ENCODE measurements at regions not wholly inside any gene's neighbourhood (a gene's known extent, or its start where the extent isn't known, plus 50 kb on each side); places are given as distances from the start of the nearest gene placed in this dataset.

DNA sequence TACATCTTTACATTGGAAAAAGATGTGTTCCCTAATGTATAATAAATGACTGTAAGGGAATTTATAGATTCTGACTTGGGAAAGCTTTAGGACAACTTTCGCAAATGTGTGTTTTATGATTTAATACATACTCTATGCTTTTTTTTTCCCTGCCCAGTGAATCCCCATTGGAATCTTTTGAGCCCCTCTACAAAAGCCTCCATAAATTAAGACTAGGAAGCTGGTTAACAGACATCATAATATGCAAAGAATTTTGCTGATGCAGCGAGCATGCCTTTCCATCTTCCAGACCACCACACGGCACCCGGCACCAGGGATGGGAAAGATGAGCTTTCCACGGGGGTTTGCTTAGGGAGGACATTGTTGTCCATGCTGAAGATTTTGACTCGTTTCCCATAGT, 156.1 kb upstream of the IVNS1ABP start:
- 83% methylated on average over 6 of the region's 6 CpGs for WGBS (ENCODE audit: missing lambda C conversion rate)
- Histone ChIP-seq H3K27ac (no peak overlapping the region), H3K4me2 (peak overlapping the region; percentile 52), H3K4me1 (peaks cover 19% of the 10 kb centered on the region), H3K9me3 (no peaks in the 10 kb centered on the region), H3K4me3 (no peak overlapping the region)
- CTCF ChIA-PET, result interaction anchor here (0.5 to 1.0 kb wide), 3 partner anchors 11 to 300 kb away, joined by 3 to 4 read pairs (median 3); no protein-coding TSS in a partner anchor
- TF ChIP-seq FOSL2 (IDR thresholded peaks at IDR 0.05), result no peak
- TF ChIP-seq FOSL2 (CRISPR knock-in tag; IDR thresholded peaks at IDR 0.05), result no peak
- no peak for TF ChIP-seq POLR2AphosphoS2 (conservative IDR thresholded peaks at IDR 0.05; ENCODE audit: low read length)
- TF ChIP-seq, protein P1, sequence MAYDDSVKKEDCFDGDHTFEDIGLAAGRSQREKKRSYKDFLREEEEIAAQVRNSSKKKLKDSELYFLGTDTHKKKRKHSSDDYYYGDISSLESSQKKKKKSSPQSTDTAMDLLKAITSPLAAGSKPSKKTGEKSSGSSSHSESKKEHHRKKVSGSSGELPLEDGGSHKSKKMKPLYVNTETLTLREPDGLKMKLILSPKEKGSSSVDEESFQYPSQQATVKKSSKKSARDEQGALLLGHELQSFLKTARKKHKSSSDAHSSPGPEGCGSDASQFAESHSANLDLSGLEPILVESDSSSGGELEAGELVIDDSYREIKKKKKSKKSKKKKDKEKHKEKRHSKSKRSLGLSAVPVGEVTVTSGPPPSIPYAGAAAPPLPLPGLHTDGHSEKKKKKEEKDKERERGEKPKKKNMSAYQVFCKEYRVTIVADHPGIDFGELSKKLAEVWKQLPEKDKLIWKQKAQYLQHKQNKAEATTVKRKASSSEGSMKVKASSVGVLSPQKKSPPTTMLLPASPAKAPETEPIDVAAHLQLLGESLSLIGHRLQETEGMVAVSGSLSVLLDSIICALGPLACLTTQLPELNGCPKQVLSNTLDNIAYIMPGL (CRISPR knock-in tag; IDR thresholded peaks at IDR 0.05; ENCODE audit: borderline replicate concordance), result no peak
- no peak for TF ChIP-seq HOXB5 (CRISPR knock-in tag; IDR thresholded peaks at IDR 0.05)
- TF ChIP-seq, protein P2, sequence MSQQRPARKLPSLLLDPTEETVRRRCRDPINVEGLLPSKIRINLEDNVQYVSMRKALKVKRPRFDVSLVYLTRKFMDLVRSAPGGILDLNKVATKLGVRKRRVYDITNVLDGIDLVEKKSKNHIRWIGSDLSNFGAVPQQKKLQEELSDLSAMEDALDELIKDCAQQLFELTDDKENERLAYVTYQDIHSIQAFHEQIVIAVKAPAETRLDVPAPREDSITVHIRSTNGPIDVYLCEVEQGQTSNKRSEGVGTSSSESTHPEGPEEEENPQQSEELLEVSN (IDR thresholded peaks at IDR 0.05; ENCODE audit: borderline replicate concordance, low read depth), result no peak
- no peak for TF ChIP-seq KDM1A (IDR thresholded peaks at IDR 0.05; ENCODE audit: low read depth)
- no peak for TF ChIP-seq FOXS1 (CRISPR knock-in tag; IDR thresholded peaks at IDR 0.05)
- TF ChIP-seq, protein P3, sequence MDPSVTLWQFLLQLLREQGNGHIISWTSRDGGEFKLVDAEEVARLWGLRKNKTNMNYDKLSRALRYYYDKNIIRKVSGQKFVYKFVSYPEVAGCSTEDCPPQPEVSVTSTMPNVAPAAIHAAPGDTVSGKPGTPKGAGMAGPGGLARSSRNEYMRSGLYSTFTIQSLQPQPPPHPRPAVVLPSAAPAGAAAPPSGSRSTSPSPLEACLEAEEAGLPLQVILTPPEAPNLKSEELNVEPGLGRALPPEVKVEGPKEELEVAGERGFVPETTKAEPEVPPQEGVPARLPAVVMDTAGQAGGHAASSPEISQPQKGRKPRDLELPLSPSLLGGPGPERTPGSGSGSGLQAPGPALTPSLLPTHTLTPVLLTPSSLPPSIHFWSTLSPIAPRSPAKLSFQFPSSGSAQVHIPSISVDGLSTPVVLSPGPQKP (IDR thresholded peaks at IDR 0.05; ENCODE audit: low read depth, low read length), result no peak
- ATAC-seq (no peak), FAIRE-seq (peak; percentile 39), DNase-seq (ENCODE audit: low read depth in 1 of 2, low spot score in 1 of 2) (no peak)
- POLR2A ChIA-PET, result no interaction called here

DNA sequence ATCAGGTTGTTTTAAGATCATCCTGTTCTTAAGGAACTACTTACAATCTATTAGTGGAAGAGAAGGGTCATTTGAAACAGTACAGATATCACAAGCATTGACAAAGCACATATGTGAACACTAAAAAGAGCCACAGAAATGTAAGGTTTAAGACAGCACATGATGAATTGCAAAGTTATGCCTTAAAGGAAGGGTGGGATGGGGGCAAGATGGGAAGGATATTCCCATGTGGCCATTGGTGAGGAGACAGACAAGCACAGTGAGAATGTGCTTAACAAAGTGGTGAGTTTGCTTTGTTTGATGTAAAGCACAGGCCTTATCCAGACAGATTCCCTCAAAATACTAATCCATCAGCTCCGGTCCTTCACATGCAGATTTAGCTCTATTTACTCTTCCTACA, 151.6 kb upstream of the IVNS1ABP start:
- TF ChIP-seq SMC3 (IDR thresholded peaks at IDR 0.05) (no peak), HOXA7 (CRISPR knock-in tag; IDR thresholded peaks at IDR 0.05) (no peak), TFCP2L1 (CRISPR knock-in tag; IDR thresholded peaks at IDR 0.05) (no peak), MYC (IDR thresholded peaks at IDR 0.05; ENCODE audit: borderline replicate concordance, low read length) (no peak), RCOR1 (IDR thresholded peaks at IDR 0.05; ENCODE audit: low read depth, low read length) (no peak), CBX2 (IDR thresholded peaks at IDR 0.05; ENCODE audit: borderline replicate concordance, low read depth) (no peak), HDAC2 (IDR thresholded peaks at IDR 0.05) (no peak), FOSL2 (IDR thresholded peaks at IDR 0.05) (no peak), FOSL2 (CRISPR knock-in tag; IDR thresholded peaks at IDR 0.05) (no peak), ZFP36 (IDR thresholded peaks at IDR 0.05; ENCODE audit: borderline replicate concordance, partially characterized antibody) (no peak), SREBF2 (IDR thresholded peaks at IDR 0.05) (no peak), EHMT2 (IDR thresholded peaks at IDR 0.05; ENCODE audit: low read depth) (no peak), FOXS1 (CRISPR knock-in tag; IDR thresholded peaks at IDR 0.05) (no peak), POLR2A (IDR thresholded peaks at IDR 0.05; ENCODE audit: low read length) (no peak), BHLHE40 (IDR thresholded peaks at IDR 0.05; ENCODE audit: low read depth, low read length) (no peak), ESRRA (IDR thresholded peaks at IDR 0.05; ENCODE audit: borderline replicate concordance, low read length) (no peak), FOSB (CRISPR knock-in tag; IDR thresholded peaks at IDR 0.05) (no peak)
- TF ChIP-seq, protein P4, sequence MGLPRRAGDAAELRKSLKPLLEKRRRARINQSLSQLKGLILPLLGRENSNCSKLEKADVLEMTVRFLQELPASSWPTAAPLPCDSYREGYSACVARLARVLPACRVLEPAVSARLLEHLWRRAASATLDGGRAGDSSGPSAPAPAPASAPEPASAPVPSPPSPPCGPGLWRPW (IDR thresholded peaks at IDR 0.05), result no peak
- TF ChIP-seq, protein P1 (CRISPR knock-in tag; IDR thresholded peaks at IDR 0.05; ENCODE audit: borderline replicate concordance), result no peak
- TF ChIP-seq, protein P5, sequence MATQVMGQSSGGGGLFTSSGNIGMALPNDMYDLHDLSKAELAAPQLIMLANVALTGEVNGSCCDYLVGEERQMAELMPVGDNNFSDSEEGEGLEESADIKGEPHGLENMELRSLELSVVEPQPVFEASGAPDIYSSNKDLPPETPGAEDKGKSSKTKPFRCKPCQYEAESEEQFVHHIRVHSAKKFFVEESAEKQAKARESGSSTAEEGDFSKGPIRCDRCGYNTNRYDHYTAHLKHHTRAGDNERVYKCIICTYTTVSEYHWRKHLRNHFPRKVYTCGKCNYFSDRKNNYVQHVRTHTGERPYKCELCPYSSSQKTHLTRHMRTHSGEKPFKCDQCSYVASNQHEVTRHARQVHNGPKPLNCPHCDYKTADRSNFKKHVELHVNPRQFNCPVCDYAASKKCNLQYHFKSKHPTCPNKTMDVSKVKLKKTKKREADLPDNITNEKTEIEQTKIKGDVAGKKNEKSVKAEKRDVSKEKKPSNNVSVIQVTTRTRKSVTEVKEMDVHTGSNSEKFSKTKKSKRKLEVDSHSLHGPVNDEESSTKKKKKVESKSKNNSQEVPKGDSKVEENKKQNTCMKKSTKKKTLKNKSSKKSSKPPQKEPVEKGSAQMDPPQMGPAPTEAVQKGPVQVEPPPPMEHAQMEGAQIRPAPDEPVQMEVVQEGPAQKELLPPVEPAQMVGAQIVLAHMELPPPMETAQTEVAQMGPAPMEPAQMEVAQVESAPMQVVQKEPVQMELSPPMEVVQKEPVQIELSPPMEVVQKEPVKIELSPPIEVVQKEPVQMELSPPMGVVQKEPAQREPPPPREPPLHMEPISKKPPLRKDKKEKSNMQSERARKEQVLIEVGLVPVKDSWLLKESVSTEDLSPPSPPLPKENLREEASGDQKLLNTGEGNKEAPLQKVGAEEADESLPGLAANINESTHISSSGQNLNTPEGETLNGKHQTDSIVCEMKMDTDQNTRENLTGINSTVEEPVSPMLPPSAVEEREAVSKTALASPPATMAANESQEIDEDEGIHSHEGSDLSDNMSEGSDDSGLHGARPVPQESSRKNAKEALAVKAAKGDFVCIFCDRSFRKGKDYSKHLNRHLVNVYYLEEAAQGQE (IDR thresholded peaks at IDR 0.05), result no peak
- TF ChIP-seq, protein P6, sequence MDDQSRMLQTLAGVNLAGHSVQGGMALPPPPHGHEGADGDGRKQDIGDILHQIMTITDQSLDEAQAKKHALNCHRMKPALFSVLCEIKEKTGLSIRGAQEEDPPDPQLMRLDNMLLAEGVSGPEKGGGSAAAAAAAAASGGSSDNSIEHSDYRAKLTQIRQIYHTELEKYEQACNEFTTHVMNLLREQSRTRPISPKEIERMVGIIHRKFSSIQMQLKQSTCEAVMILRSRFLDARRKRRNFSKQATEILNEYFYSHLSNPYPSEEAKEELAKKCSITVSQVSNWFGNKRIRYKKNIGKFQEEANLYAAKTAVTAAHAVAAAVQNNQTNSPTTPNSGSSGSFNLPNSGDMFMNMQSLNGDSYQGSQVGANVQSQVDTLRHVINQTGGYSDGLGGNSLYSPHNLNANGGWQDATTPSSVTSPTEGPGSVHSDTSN (IDR thresholded peaks at IDR 0.05), result no peak
- WGBS (ENCODE audit: missing lambda C conversion rate), result 81% methylated on average over 1 of the region's 1 CpG
- H3K4me1 ChIP-seq, result peaks cover 15% of the 10 kb centered on the region
- ChIA-PET POLR2A (no interaction called here), CTCF (interaction anchor here (1.2 kb wide), 1 partner anchor 213 kb away, joined by 3 read pairs; no protein-coding TSS in a partner anchor)
- H3K4me2 ChIP-seq, result no peak overlapping the region
- ATAC-seq (no peak), FAIRE-seq (no peak), DNase-seq (ENCODE audit: low read depth in 1 of 2, low spot score in 1 of 2) (no peak)
- no peak overlapping the region for H3K4me3 ChIP-seq
- H3K27ac ChIP-seq, result no peak overlapping the region
- no peaks in the 10 kb centered on the region for H3K9me3 ChIP-seq
